ENCODE measurements at regions not wholly inside any gene's neighbourhood (a gene's known extent, or its start where the extent isn't known, plus 50 kb on each side); places are given as distances from the start of the nearest gene placed in this dataset.

DNA sequence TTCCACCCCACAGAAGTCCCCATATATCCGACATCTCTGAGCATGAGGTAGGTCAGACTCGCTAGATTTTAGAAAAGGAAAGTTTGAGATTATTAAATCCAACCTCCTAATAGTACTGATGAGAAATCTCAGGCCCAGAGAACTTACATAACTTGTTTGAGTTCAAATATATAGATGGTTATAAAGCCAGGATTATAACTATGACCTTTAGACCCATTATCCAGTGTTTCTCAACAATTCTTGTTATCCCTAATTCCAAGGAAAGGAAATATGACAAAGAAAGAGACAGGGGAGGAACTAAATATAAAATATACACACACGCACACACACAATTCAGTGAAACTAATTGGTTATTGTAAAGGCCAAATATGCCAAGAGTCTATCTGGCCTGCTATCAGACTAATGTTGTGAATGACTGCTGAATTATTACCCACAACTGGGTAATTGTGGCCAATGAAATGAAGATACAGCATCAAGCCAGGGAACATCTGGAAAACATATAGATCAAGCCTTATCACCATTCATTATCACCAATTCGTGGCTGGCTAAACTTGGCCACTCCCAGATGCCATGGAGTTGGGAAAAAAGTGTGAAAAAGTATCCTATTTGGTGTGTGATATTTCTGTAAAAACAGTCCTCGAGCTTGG is 248.4 kb downstream of the PRELID2 start:
- TF ChIP-seq, protein P1, sequence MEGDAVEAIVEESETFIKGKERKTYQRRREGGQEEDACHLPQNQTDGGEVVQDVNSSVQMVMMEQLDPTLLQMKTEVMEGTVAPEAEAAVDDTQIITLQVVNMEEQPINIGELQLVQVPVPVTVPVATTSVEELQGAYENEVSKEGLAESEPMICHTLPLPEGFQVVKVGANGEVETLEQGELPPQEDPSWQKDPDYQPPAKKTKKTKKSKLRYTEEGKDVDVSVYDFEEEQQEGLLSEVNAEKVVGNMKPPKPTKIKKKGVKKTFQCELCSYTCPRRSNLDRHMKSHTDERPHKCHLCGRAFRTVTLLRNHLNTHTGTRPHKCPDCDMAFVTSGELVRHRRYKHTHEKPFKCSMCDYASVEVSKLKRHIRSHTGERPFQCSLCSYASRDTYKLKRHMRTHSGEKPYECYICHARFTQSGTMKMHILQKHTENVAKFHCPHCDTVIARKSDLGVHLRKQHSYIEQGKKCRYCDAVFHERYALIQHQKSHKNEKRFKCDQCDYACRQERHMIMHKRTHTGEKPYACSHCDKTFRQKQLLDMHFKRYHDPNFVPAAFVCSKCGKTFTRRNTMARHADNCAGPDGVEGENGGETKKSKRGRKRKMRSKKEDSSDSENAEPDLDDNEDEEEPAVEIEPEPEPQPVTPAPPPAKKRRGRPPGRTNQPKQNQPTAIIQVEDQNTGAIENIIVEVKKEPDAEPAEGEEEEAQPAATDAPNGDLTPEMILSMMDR (IDR thresholded peaks at IDR 0.05; ENCODE audit: insufficient read depth, low read length) = no peak
- TF ChIP-seq POLR2AphosphoS5 (IDR thresholded peaks at IDR 0.05; ENCODE audit: low read depth) = no peak
- TF ChIP-seq, protein P2, sequence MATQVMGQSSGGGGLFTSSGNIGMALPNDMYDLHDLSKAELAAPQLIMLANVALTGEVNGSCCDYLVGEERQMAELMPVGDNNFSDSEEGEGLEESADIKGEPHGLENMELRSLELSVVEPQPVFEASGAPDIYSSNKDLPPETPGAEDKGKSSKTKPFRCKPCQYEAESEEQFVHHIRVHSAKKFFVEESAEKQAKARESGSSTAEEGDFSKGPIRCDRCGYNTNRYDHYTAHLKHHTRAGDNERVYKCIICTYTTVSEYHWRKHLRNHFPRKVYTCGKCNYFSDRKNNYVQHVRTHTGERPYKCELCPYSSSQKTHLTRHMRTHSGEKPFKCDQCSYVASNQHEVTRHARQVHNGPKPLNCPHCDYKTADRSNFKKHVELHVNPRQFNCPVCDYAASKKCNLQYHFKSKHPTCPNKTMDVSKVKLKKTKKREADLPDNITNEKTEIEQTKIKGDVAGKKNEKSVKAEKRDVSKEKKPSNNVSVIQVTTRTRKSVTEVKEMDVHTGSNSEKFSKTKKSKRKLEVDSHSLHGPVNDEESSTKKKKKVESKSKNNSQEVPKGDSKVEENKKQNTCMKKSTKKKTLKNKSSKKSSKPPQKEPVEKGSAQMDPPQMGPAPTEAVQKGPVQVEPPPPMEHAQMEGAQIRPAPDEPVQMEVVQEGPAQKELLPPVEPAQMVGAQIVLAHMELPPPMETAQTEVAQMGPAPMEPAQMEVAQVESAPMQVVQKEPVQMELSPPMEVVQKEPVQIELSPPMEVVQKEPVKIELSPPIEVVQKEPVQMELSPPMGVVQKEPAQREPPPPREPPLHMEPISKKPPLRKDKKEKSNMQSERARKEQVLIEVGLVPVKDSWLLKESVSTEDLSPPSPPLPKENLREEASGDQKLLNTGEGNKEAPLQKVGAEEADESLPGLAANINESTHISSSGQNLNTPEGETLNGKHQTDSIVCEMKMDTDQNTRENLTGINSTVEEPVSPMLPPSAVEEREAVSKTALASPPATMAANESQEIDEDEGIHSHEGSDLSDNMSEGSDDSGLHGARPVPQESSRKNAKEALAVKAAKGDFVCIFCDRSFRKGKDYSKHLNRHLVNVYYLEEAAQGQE (IDR thresholded peaks at IDR 0.05; ENCODE audit: insufficient replicate concordance, low read depth) = no peak
- no peak for TF ChIP-seq GABPA (IDR thresholded peaks at IDR 0.05; ENCODE audit: low read depth)
